GM18508 (cell line): ENCODE measurements at regions not wholly inside any gene's neighbourhood (a gene's known extent, or its start where the extent isn't known, plus 50 kb on each side); places are given as distances from the start of the nearest gene placed in this dataset.
"Not testable (repeated sequence)": the region's sequence is repeated elsewhere in the genome, so short reads cannot be mapped to it uniquely, and the experiment has no call there.

Source experiments
- ATAC-seq: cut with Tn5 transposase; IDR thresholded peaks from one replicate; pipeline ENCODE4 v1.9.1; 2021; ENCODE audit warnings: moderate number of reproducible peaks; ENCODE audit not compliant: insufficient read depth, unreplicated experiment

GRCh38 chrX:96483647-96484160 is 200.9 kb upstream of the DIAPH2 start:
- no peak for ATAC-seq

GRCh38 chrX:96486687-96487086 is 198.0 kb upstream of the DIAPH2 start:
- ATAC-seq = not testable (repeated sequence)

- ATAC-seq = no peak
Observed at GRCh38 chrX:96502507-96502906, 182.1 kb upstream of the DIAPH2 start.

- not testable (repeated sequence) for ATAC-seq
Observed at GRCh38 chrX:96529386-96529785, 155.3 kb upstream of the DIAPH2 start.

- ATAC-seq = no peak
Observed at GRCh38 chrX:96538104-96538725, 146.4 kb upstream of the DIAPH2 start.

GRCh38 chrX:96540111-96540631 is 144.5 kb upstream of the DIAPH2 start:
- no peak for ATAC-seq

GRCh38 chrX:96546281-96546680 is 138.4 kb upstream of the DIAPH2 start:
- not testable (repeated sequence) for ATAC-seq

GRCh38 chrX:96551322-96551872 is 133.2 kb upstream of the DIAPH2 start:
- ATAC-seq = no peak

GRCh38 chrX:96556886-96557285 is 127.8 kb upstream of the DIAPH2 start:
- ATAC-seq = no peak

GRCh38 chrX:96561129-96561528 is 123.5 kb upstream of the DIAPH2 start:
- not testable (repeated sequence) for ATAC-seq

GRCh38 chrX:96563646-96564045 is 121.0 kb upstream of the DIAPH2 start:
- ATAC-seq = no peak

GRCh38 chrX:96564595-96564994 is 120.0 kb upstream of the DIAPH2 start:
- no peak for ATAC-seq

GRCh38 chrX:96566878-96567277 is 117.8 kb upstream of the DIAPH2 start:
- no peak for ATAC-seq

GRCh38 chrX:96568071-96568470 is 116.6 kb upstream of the DIAPH2 start:
- ATAC-seq = no peak

- ATAC-seq = no peak
Observed at GRCh38 chrX:96569034-96569433, 115.6 kb upstream of the DIAPH2 start.

GRCh38 chrX:96575011-96575410 is 109.6 kb upstream of the DIAPH2 start:
- no peak for ATAC-seq

- ATAC-seq = no peak
Observed at GRCh38 chrX:96576368-96576767, 108.3 kb upstream of the DIAPH2 start.

- ATAC-seq = no peak
Observed at GRCh38 chrX:96578781-96579180, 105.9 kb upstream of the DIAPH2 start.

GRCh38 chrX:96579252-96579651 is 105.4 kb upstream of the DIAPH2 start:
- no peak for ATAC-seq

- ATAC-seq = no peak
Observed at GRCh38 chrX:96590403-96590802, 94.2 kb upstream of the DIAPH2 start.

- no peak for ATAC-seq
Observed at GRCh38 chrX:96591421-96591820, 93.2 kb upstream of the DIAPH2 start.

- not testable (repeated sequence) for ATAC-seq
Observed at GRCh38 chrX:96597847-96598246, 86.8 kb upstream of the DIAPH2 start.
